ENCODE measurements at regions not wholly inside any gene's neighbourhood (a gene's known extent, or its start where the extent isn't known, plus 50 kb on each side); places are given as distances from the start of the nearest gene placed in this dataset.

DNA sequence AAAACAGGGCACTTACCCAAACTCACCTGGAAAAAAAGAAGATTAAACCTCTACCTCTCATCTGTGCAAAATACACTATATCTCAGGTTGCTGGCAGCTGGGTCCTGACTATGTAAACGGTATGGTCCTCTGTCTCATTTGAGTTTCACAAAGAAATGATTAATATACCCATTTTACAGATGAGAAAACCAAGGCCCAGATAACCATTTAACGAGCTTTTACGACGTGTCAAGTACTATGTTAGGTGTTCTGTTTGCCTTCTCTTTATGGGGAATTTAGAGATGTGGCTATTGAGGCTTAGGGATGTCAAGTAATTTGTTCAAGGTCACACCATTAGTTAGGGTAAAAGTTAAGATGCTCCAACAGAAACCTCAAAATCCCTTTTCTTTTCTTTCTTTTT lies 140.4 kb upstream of the USP24 start:
- Histone ChIP-seq H2AFZ (ENCODE audit: low read length) (no peak overlapping the region), H3K4me1 (ENCODE audit: insufficient read depth, low read length) (no peaks in the 10 kb centered on the region), H3K27ac (ENCODE audit: insufficient read length, low read depth, low read length) (no peak overlapping the region), H3K56ac (ENCODE audit: insufficient read length, low read depth, low read length) (no peak overlapping the region), H3K27me3 (ENCODE audit: insufficient read depth, low read length) (no peaks in the 10 kb centered on the region), H4K8ac (replicated peaks; ENCODE audit: insufficient read length, low read depth, low read length) (no peak overlapping the region), H3K14ac (ENCODE audit: insufficient read depth, low read length) (no peak overlapping the region), H3K9me3 (ENCODE audit: control insufficient read depth, low read depth, low read length) (no peaks in the 10 kb centered on the region), H3K23ac (ENCODE audit: insufficient read length, low read depth, low read length) (no peak overlapping the region), H2BK15ac (ENCODE audit: low read depth, low read length) (no peak overlapping the region), H3K18ac (ENCODE audit: insufficient read length, low read depth, low read length) (no peak overlapping the region), H3K9ac (ENCODE audit: extremely low read depth, insufficient read length, low read length) (no peak overlapping the region), H2BK20ac (ENCODE audit: low read depth, low read length, poor library complexity, severe bottlenecking) (no peak overlapping the region), H3K4me2 (ENCODE audit: insufficient read depth, insufficient read length, low read length) (no peak overlapping the region), H3K79me1 (ENCODE audit: insufficient read depth, low read depth, low read length, poor library complexity, severe bottlenecking) (no peaks in the 10 kb centered on the region), H3K79me2 (ENCODE audit: insufficient read depth, low read length) (no peaks in the 10 kb centered on the region), H2AK5ac (ENCODE audit: insufficient read length, low read length) (no peak overlapping the region), H3T11ph (ENCODE audit: low read length) (no peak overlapping the region), H3K23me2 (ENCODE audit: insufficient read length, low read depth, low read length, poor library complexity, severe bottlenecking) (no peaks in the 10 kb centered on the region), H3K4ac (ENCODE audit: low read depth, low read length) (no peak overlapping the region), H4K20me1 (ENCODE audit: control insufficient read depth, insufficient read depth, insufficient read length) (no peaks in the 10 kb centered on the region), H2BK5ac (ENCODE audit: insufficient read length, low read length) (no peak overlapping the region), H2BK120ac (ENCODE audit: low read depth, low read length, poor library complexity, severe bottlenecking) (no peak overlapping the region), H4K5ac (ENCODE audit: insufficient read length, low read depth, low read length) (no peak overlapping the region), H2BK12ac (ENCODE audit: insufficient read length, low read depth, low read length) (no peak overlapping the region), H4K91ac (ENCODE audit: insufficient read length, low read depth, low read length) (no peak overlapping the region)
- no CpG with 5 or more reads among the region's 4 CpGs for WGBS (ENCODE audit: extremely low coverage, insufficient read length, low lambda C conversion rate)
- no peak for DNase-seq
- no peak overlapping the region for H3K27ac Mint-ChIP-seq
- peaks cover 0 to 2% of the 10 kb centered on the region in 2 experiments; a peak in 2 of 4 replicates for H3K4me1 Mint-ChIP-seq
- H3K9me3 Mint-ChIP-seq, result no peaks in the 10 kb centered on the region
- H3K27me3 Mint-ChIP-seq (ENCODE audit: low read depth), result peaks cover 4% of the 10 kb centered on the region; the same call in 1 of the 2 replicates
- TF ChIP-seq, protein P1, sequence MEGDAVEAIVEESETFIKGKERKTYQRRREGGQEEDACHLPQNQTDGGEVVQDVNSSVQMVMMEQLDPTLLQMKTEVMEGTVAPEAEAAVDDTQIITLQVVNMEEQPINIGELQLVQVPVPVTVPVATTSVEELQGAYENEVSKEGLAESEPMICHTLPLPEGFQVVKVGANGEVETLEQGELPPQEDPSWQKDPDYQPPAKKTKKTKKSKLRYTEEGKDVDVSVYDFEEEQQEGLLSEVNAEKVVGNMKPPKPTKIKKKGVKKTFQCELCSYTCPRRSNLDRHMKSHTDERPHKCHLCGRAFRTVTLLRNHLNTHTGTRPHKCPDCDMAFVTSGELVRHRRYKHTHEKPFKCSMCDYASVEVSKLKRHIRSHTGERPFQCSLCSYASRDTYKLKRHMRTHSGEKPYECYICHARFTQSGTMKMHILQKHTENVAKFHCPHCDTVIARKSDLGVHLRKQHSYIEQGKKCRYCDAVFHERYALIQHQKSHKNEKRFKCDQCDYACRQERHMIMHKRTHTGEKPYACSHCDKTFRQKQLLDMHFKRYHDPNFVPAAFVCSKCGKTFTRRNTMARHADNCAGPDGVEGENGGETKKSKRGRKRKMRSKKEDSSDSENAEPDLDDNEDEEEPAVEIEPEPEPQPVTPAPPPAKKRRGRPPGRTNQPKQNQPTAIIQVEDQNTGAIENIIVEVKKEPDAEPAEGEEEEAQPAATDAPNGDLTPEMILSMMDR (conservative IDR thresholded peaks at IDR 0.05), result no peak
- no peak overlapping the region for H3K4me3 Mint-ChIP-seq
- H3K36me3 Mint-ChIP-seq (ENCODE audit: insufficient read depth in 1 of 3, low read depth in 3 of 3), result no peaks in the 10 kb centered on the region

Measured in H9 (cell line).